ENCODE measurements at regions not wholly inside any gene's neighbourhood (a gene's known extent, or its start where the extent isn't known, plus 50 kb on each side); places are given as distances from the start of the nearest gene placed in this dataset.

GRCh38 chr14:61107869-61108493 lies 126.9 kb downstream of the SLC38A6 start:
- Histone ChIP-seq H3K4me3 (ENCODE audit: low read depth in 1 of 3, low read length in 3 of 3) (no peak overlapping the region), H3K27me3 (ENCODE audit: control insufficient read depth in 4 of 4, insufficient read depth in 4 of 4, low read length in 3 of 4) (no peaks in the 10 kb centered on the region), H3K9ac (ENCODE audit: low read depth in 1 of 2, low read length in 2 of 2) (no peak overlapping the region), H3K9me3 (ENCODE audit: control insufficient read depth in 4 of 4, low read length in 3 of 4) (no peaks in the 10 kb centered on the region), H3K36me3 (ENCODE audit: control insufficient read depth in 4 of 4, insufficient read depth in 3 of 4, low read depth in 1 of 4, low read length in 3 of 4) (no peaks in the 10 kb centered on the region), H3K4me1 (ENCODE audit: control insufficient read depth in 4 of 4, insufficient read depth in 4 of 4, low read length in 3 of 4) (peaks cover 0 to 5% (median 2%) of the 10 kb centered on the region in 4 donors), H3K27ac (ENCODE audit: low read depth in 1 of 2, low read length in 2 of 2) (no peak overlapping the region)
- WGBS: 78% methylated on average over 6 of the region's 6 CpGs
- no peak for TF ChIP-seq FOXA1 (IDR thresholded peaks at IDR 0.05)
- no peak for TF ChIP-seq JUND (IDR thresholded peaks at IDR 0.05)
- TF ChIP-seq REST (IDR thresholded peaks at IDR 0.05): no peak
- TF ChIP-seq CTCF (IDR thresholded peaks at IDR 0.05; ENCODE audit: low read depth, low read length, missing input control): no peak
- no peak for TF ChIP-seq RAD21 (IDR thresholded peaks at IDR 0.05)
- TF ChIP-seq MAX (IDR thresholded peaks at IDR 0.05): no peak
- no peak for TF ChIP-seq TAF1 (conservative IDR thresholded peaks at IDR 0.05)
- no peak for TF ChIP-seq ATF3 (IDR thresholded peaks at IDR 0.05)
- no peak for TF ChIP-seq NR2F2 (IDR thresholded peaks at IDR 0.05)
- TF ChIP-seq ZBTB33 (IDR thresholded peaks at IDR 0.05): no peak
- no peak for TF ChIP-seq SP1 (IDR thresholded peaks at IDR 0.05)
- TF ChIP-seq RXRA (IDR thresholded peaks at IDR 0.05): no peak
- TF ChIP-seq HNF4G (IDR thresholded peaks at IDR 0.05): no peak
- TF ChIP-seq EGR1 (IDR thresholded peaks at IDR 0.05; ENCODE audit: low read depth in 2 of 2): no peak
- no peak for DNase-seq (ENCODE audit: low spot score)

- no peak overlapping the region for H3K27ac ChIP-seq (ENCODE audit: low read depth in 1 of 2, low read length in 2 of 2)
Observed at GRCh38 chr14:61106959-61107641, 126.1 kb downstream of the SLC38A6 start.

More at GRCh38 chr14:61106959-61107641, 126.1 kb downstream of the SLC38A6 start:
- Histone ChIP-seq H3K27me3 (ENCODE audit: control insufficient read depth in 4 of 4, insufficient read depth in 4 of 4, low read length in 3 of 4) (no peaks in the 10 kb centered on the region), H3K9me3 (ENCODE audit: control insufficient read depth in 4 of 4, low read length in 3 of 4) (no peaks in the 10 kb centered on the region), H3K36me3 (ENCODE audit: control insufficient read depth in 4 of 4, insufficient read depth in 3 of 4, low read depth in 1 of 4, low read length in 3 of 4) (no peaks in the 10 kb centered on the region), H3K4me3 (ENCODE audit: low read depth in 1 of 3, low read length in 3 of 3) (no peak overlapping the region), H3K9ac (ENCODE audit: low read depth in 1 of 2, low read length in 2 of 2) (no peak overlapping the region), H3K4me1 (ENCODE audit: control insufficient read depth in 4 of 4, insufficient read depth in 4 of 4, low read length in 3 of 4) (peaks cover 2 to 12% (median 3%) of the 10 kb centered on the region in 4 donors)
- DNase-seq (ENCODE audit: low spot score): no peak
- WGBS: 85% methylated on average over 14 of the region's 14 CpGs
- TF ChIP-seq EGR1 (IDR thresholded peaks at IDR 0.05; ENCODE audit: low read depth in 2 of 2) (no peak), RAD21 (IDR thresholded peaks at IDR 0.05) (peak in 1 of 2 donors; percentile 13)

Measured in liver (tissue), 8 donors.